Heart right ventricle (tissue), 16 donors: ENCODE measurements at regions not wholly inside any gene's neighbourhood (a gene's known extent, or its start where the extent isn't known, plus 50 kb on each side); places are given as distances from the start of the nearest gene placed in this dataset.
A peak's percentile ranks its signal among the peaks of the same experiment; 100 is the strongest.

ENCODE experiments used
- ATAC-seq, 8 donors: fragments of 200-7000 bp; cut with Tn5 transposase; one replicate each; pipeline ENCODE4 v1.9.1; 2020; ENCODE audit warnings: mild to moderate bottlenecking in 8 of 8, moderate library complexity in 8 of 8, moderate number of reproducible peaks in 1 of 8
- DNase-seq, 2 donors: peaks; one replicate each; pipeline ENCODE4 v3.0.0-alpha.2; 2020
- H3K27ac ChIP-seq, 10 donors: fragments of 200-600 bp; sonication (generic) in 2 of 10; one replicate each; pipeline versions ENCODE4 v1.5.0 to v1.8.0; 2020 to 2022; ENCODE audit warnings: mild to moderate bottlenecking in 3 of 10
- H3K27me3 ChIP-seq, 7 donors: fragments of 200-600 bp; one replicate each; pipeline ENCODE4 v1.8.0; 2021 to 2022; ENCODE audit warnings: mild to moderate bottlenecking in 2 of 7
- H3K36me3 ChIP-seq, 9 donors: fragments of 200-600 bp; sonication (generic) in 1 of 9; one replicate each; pipeline versions ENCODE4 v1.5.0 to v1.8.0; 2020 to 2022; ENCODE audit warnings: mild to moderate bottlenecking in 2 of 9
- H3K4me1 ChIP-seq, 9 donors: fragments of 200-600 bp; sonication (generic) in 1 of 9; one replicate each; pipeline versions ENCODE4 v1.5.0 to v1.8.0; 2020 to 2022; ENCODE audit warnings: mild to moderate bottlenecking in 4 of 9
- H3K4me3 ChIP-seq, 10 donors: fragments of 200-600 bp; sonication (generic) in 2 of 10; one replicate each; pipeline versions ENCODE4 v1.5.0 to v1.8.0; 2020 to 2022; ENCODE audit warnings: mild to moderate bottlenecking in 7 of 10, moderate library complexity in 2 of 10
- H3K9me3 ChIP-seq, 11 donors: fragments of 200-600 bp in 10 of 11; sonication (generic) in 2 of 11; one replicate each; pipeline versions ENCODE4 v1.5.0 to v1.8.0; 2013 to 2022; ENCODE audit warnings: mild to moderate bottlenecking in 2 of 11, control low read depth in 1 of 11, moderate library complexity in 1 of 11
- WGBS, 2 donors: extraction: QIAGEN DNeasy Blood & Tissue Kit; methylation state at CpG; one replicate each; pipeline ENCODE4 v1.1.7; 2013; ENCODE audit warnings: inconsistent platforms in 1 of 2; 5-methylcytosine and 5-hydroxymethylcytosine counted together
- intact Hi-C, 10 donors: fragments of 100-400 bp; cut with DNase I; formaldehyde crosslinking; loops; one replicate each; pipeline versions ENCODE4 v1.11.1 to v1.14.2; 2022
- TF ChIP-seq, protein P1 (sequence below), 9 donors: fragments of 200-600 bp; sonication (generic) in 2 of 9; IDR thresholded peaks; one replicate each; pipeline versions ENCODE4 v1.5.0 to v1.8.0; 2021 to 2022; ENCODE audit warnings: antibody characterized with exemption in 9 of 9, mild to moderate bottlenecking in 5 of 9, moderate library complexity in 1 of 9
- donor health status: Arrhythmogenic right ventricular cardiomyopathy.
- donor health status: ischemic (EF 13 %, LVEDD 7.1; RV severe dilation, severe dysfunction).
- donor health status: healthy with polysubstance abuse.
- donor health status: DM: no; HTN: yes; CAD: no.
- donor health status: DM: no; HTN: no; CAD: no.
- donor health status: ischemic (EF 25% LVEDD 6.9; RV normal size, moderate dysfunction).
- donor health status: ischemic (EF 25% LVEDD 5.7; RV mildly dilated, moderate dysfunction).
- donor health status: healthy.
- donor health status: DM: yes; HTN: yes; CAD: no.
- donor health status: Ischemic cardiomyopathy.
- donor health status: ischemic (EF 35%, LVEDD 5.7; RV mildly dilated, moderate dysfunction).
- donor health status: nonischemic (EF 11% LVEDD 7.7; RV severe dilation, severe dysfunction).
- donor health status: DM: yes; HTN: yes; CAD: no.
- donor health status: PGD.
- donor health status: ischemic (EF 29% LVEDD 5.4; RV normal size, mild dysfunction).
- donor health status: nonischemic (EF 23%, LVEDD 6.1; RV moderate dilation, normal function).

DNA sequence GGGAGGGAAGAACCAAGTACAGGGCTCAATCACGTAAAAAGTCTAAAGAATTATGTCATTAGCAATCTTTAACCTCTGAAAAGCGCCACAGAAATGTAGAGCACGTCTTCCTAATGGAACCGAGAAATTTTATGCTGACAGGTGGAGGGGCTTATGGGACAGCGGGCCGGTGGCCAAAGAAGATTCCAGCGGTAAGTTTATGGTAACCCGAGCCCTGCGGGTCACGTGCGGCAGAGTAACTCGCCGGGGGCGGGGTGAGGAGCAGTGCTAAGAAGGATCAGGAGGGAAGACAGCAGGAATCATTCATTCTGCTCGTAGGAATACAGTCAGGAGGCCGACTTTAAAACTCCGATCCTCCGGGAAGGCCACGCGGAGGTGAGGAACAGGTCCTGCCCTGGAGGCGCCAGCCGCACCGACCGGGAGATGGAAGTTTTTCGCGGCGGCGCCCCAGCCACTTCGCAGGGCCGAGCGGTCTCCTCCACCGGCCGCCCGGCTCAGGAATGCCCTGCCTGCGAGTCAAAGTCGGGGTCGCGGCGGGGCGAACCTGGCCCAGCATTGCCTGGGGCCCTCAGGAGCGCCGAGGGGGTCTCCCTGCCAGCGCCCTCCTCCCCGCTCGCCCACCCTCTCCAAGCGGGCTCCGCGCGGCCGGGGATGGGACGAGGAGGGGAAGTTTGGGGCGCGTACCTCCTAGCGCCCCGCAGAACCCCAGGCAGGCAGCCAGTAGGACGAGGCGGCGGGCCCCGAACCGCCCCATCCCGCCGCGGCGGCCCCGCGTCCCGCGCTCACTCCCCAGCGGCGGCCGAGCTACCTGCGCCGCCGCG lies 101.8 kb downstream of the ESM1 start:
- H3K27ac ChIP-seq, result peak overlapping the region in 2 of 10 donors; percentile 13 to 48
- peaks cover 0 to 48% (median 21%) of the 10 kb centered on the region in 7 donors for H3K27me3 ChIP-seq
- intact Hi-C loops, result loop anchor here in 1 of 10 donors (10.0 kb wide), 1 partner anchor 639 kb away; no protein-coding TSS in a partner anchor
- 2 to 3% methylated on average over 54 to 73 of the region's 75 CpGs for WGBS, 2 donors
- no peaks in the 10 kb centered on the region for H3K36me3 ChIP-seq
- peak overlapping the region; percentile 24 to 63 (median 58) for H3K4me3 ChIP-seq
- TF ChIP-seq, protein P1, sequence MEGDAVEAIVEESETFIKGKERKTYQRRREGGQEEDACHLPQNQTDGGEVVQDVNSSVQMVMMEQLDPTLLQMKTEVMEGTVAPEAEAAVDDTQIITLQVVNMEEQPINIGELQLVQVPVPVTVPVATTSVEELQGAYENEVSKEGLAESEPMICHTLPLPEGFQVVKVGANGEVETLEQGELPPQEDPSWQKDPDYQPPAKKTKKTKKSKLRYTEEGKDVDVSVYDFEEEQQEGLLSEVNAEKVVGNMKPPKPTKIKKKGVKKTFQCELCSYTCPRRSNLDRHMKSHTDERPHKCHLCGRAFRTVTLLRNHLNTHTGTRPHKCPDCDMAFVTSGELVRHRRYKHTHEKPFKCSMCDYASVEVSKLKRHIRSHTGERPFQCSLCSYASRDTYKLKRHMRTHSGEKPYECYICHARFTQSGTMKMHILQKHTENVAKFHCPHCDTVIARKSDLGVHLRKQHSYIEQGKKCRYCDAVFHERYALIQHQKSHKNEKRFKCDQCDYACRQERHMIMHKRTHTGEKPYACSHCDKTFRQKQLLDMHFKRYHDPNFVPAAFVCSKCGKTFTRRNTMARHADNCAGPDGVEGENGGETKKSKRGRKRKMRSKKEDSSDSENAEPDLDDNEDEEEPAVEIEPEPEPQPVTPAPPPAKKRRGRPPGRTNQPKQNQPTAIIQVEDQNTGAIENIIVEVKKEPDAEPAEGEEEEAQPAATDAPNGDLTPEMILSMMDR (IDR thresholded peaks at IDR 0.05), result no peak
- H3K4me1 ChIP-seq, result peaks cover 0 to 11% (median 7%) of the 10 kb centered on the region in 9 donors
- peak; percentile 16 to 47 for DNase-seq
- peaks cover 0 to 3% (median 0%) of the 10 kb centered on the region in 11 donors for H3K9me3 ChIP-seq
- peak; percentile 61 to 81 (median 68) for ATAC-seq

GRCh38 chr5:54882841-54883240 lies 102.6 kb downstream of the ESM1 start:
- H3K27ac ChIP-seq, result no peak overlapping the region
- intact Hi-C loops, result loop anchor here in 1 of 10 donors (10.0 kb wide), 1 partner anchor 638 kb away; no protein-coding TSS in a partner anchor
- H3K27me3 ChIP-seq, result peaks cover 0 to 48% (median 21%) of the 10 kb centered on the region in 7 donors
- DNase-seq, result no peak
- H3K36me3 ChIP-seq, result no peaks in the 10 kb centered on the region
- peaks cover 0 to 3% (median 0%) of the 10 kb centered on the region in 11 donors for H3K9me3 ChIP-seq
- peak in 5 of 8 donors; percentile 12 to 47 (median 19) for ATAC-seq
- peaks cover 0 to 11% (median 7%) of the 10 kb centered on the region in 9 donors for H3K4me1 ChIP-seq
- 76 to 84% methylated on average over 8 of the region's 8 CpGs for WGBS, 2 donors
- TF ChIP-seq, protein P1 (IDR thresholded peaks at IDR 0.05), result no peak
- peak overlapping the region in 3 of 10 donors; percentile 60 to 63 (median 61) for H3K4me3 ChIP-seq

GRCh38 chr5:54882101-54882500 lies 103.3 kb downstream of the ESM1 start:
- WGBS, 2 donors, result 80 to 86% methylated on average over 4 of the region's 4 CpGs

More at GRCh38 chr5:54882101-54882500, 103.3 kb downstream of the ESM1 start:
- DNase-seq (no peak), ATAC-seq (no peak)
- Histone ChIP-seq H3K27ac (no peak overlapping the region), H3K4me1 (peaks cover 0 to 11% (median 7%) of the 10 kb centered on the region in 9 donors), H3K4me3 (no peak overlapping the region), H3K36me3 (no peaks in the 10 kb centered on the region), H3K27me3 (peaks cover 0 to 48% (median 21%) of the 10 kb centered on the region in 7 donors), H3K9me3 (peaks cover 0 to 3% (median 0%) of the 10 kb centered on the region in 11 donors)
- intact Hi-C loops, result loop anchor here in 1 of 10 donors (10.0 kb wide), 1 partner anchor 637 kb away; no protein-coding TSS in a partner anchor
- TF ChIP-seq, protein P1 (IDR thresholded peaks at IDR 0.05), result no peak
